ENCODE measurements at regions not wholly inside any gene's neighbourhood (a gene's known extent, or its start where the extent isn't known, plus 50 kb on each side); places are given as distances from the start of the nearest gene placed in this dataset.

DNA sequence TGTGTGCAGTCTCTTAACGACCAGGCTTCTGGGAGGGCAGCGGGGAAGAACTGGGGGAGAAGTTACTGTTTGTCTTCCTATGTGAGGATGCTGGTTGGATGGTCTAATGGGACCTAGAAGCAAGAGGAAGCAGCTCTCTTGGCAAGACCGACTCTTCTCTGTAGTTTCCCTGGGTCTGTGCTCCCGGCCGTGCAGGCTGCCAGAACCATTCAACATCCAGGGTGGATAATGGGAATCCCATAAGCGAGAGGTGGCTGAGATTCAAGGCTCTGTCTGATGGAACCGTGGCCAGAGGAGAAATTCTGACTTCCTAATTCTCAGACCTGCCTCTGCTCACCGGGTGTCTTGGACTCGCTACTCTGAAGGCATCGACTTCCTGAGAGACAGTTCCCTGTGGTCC lies 561.0 kb upstream of the TBX3 start:
- intact Hi-C loops (cut with micrococcal nuclease), result no loop called here
- ChIA-PET CTCF (no interaction called here), POLR2A (ENCODE audit: unreplicated experiment) (no interaction called here)
- no peak for DNase-seq
- Histone ChIP-seq H3K4me3 (ENCODE audit: low read length) (no peak overlapping the region), H4K20me1 (ENCODE audit: low read length) (no peaks in the 10 kb centered on the region), H3K4me2 (ENCODE audit: low read length) (no peak overlapping the region), H3K79me2 (ENCODE audit: low read length) (no peaks in the 10 kb centered on the region), H3K27ac (ENCODE audit: low read length) (no peak overlapping the region), H3K4me1 (ENCODE audit: insufficient read depth, low read length) (no peaks in the 10 kb centered on the region), H2AFZ (ENCODE audit: low read length) (no peak overlapping the region), H3K9ac (ENCODE audit: low read length) (no peak overlapping the region), H3F3A (ENCODE audit: low read length, unreplicated experiment) (no peaks in the 10 kb centered on the region), H3K27me3 (ENCODE audit: low read length) (no peaks in the 10 kb centered on the region), H3K9me3 (ENCODE audit: low read length) (no peaks in the 10 kb centered on the region), H3K9me2 (replicated peaks; ENCODE audit: low read length) (no peaks in the 10 kb centered on the region), H3K36me3 (ENCODE audit: low read depth, low read length) (no peaks in the 10 kb centered on the region)
- BruUV-seq (replicated peaks), result no TSS peak
- no peak for TF ChIP-seq CTCF (conservative IDR thresholded peaks at IDR 0.05; ENCODE audit: low read depth, low read length)
- TF ChIP-seq EZH2 (IDR thresholded peaks at IDR 0.05; ENCODE audit: low read length, unreplicated experiment), result no peak
- TF ChIP-seq EZH2phosphoT487 (IDR thresholded peaks at IDR 0.05; ENCODE audit: borderline replicate concordance, low read length), result no peak
- ATAC-seq, result no peak

DNA sequence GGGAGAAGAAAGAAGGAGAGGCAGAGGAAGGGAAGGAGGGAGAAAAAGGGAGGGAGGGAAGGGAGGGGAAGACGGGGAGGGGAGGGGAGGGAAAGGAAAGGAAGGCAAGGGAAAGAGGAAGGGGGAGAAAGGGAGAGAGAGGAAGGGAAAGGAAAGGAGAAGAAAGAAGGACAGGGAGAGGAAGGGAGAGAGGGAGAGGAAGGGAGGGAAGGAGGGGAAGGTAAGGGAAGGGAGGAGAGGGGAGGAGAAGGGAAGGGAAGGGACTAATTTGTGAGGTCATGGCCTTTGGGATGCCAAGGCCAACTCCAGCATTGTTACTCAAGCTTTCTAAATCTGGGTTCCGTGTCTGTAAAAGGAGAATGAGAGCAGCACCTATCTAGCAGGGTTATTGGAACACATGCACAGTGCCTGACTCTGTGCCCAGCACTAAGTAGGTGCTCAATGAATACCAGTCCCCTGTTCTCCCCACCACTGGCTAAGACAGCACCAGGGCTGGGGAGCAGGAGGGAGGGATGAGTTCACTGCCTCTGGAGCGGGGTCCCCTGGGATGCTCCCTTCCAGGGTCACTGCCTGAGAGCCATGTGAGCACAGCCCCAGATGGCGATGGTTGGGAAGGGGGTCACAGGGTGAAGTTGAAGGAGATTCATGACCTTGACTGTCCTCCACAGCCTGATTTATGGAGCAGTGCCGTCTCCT lies 560.1 kb upstream of the TBX3 start:
- Histone ChIP-seq H3K27me3 (ENCODE audit: low read length) (no peaks in the 10 kb centered on the region), H3K36me3 (ENCODE audit: low read depth, low read length) (no peaks in the 10 kb centered on the region), H3F3A (ENCODE audit: low read length, unreplicated experiment) (no peaks in the 10 kb centered on the region), H3K9me3 (ENCODE audit: low read length) (no peaks in the 10 kb centered on the region), H3K9me2 (replicated peaks; ENCODE audit: low read length) (no peaks in the 10 kb centered on the region), H3K4me3 (ENCODE audit: low read length) (no peak overlapping the region), H3K9ac (ENCODE audit: low read length) (no peak overlapping the region), H3K79me2 (ENCODE audit: low read length) (no peaks in the 10 kb centered on the region), H2AFZ (ENCODE audit: low read length) (no peak overlapping the region), H3K4me1 (ENCODE audit: insufficient read depth, low read length) (no peaks in the 10 kb centered on the region), H4K20me1 (ENCODE audit: low read length) (no peaks in the 10 kb centered on the region), H3K27ac (ENCODE audit: low read length) (no peak overlapping the region), H3K4me2 (ENCODE audit: low read length) (no peak overlapping the region)
- no peak for DNase-seq
- no TSS peak for BruUV-seq (replicated peaks)
- CTCF ChIA-PET, result no interaction called here
- no peak for ATAC-seq
- TF ChIP-seq CTCF (conservative IDR thresholded peaks at IDR 0.05; ENCODE audit: low read depth, low read length) (no peak), EZH2phosphoT487 (IDR thresholded peaks at IDR 0.05; ENCODE audit: borderline replicate concordance, low read length) (no peak), EZH2 (IDR thresholded peaks at IDR 0.05; ENCODE audit: low read length, unreplicated experiment) (no peak)
- POLR2A ChIA-PET (ENCODE audit: unreplicated experiment), result no interaction called here
- intact Hi-C loops (cut with micrococcal nuclease), result no loop called here

GRCh38 chr12:115240251-115240650 lies 556.3 kb upstream of the TBX3 start:
- H4K20me1 ChIP-seq (ENCODE audit: low read length), result no peaks in the 10 kb centered on the region
- no peak for DNase-seq
- no peak overlapping the region for H3K4me3 ChIP-seq (ENCODE audit: low read length)
- no peak for TF ChIP-seq EZH2phosphoT487 (IDR thresholded peaks at IDR 0.05; ENCODE audit: borderline replicate concordance, low read length)
- no peak for TF ChIP-seq EZH2 (IDR thresholded peaks at IDR 0.05; ENCODE audit: low read length, unreplicated experiment)
- TF ChIP-seq CTCF (conservative IDR thresholded peaks at IDR 0.05; ENCODE audit: low read depth, low read length), result no peak
- H3K4me1 ChIP-seq (ENCODE audit: insufficient read depth, low read length), result no peaks in the 10 kb centered on the region
- ChIA-PET POLR2A (ENCODE audit: unreplicated experiment) (no interaction called here), CTCF (no interaction called here)
- no TSS peak for BruUV-seq (replicated peaks)
- no peaks in the 10 kb centered on the region for H3K9me3 ChIP-seq (ENCODE audit: low read length)
- H3F3A ChIP-seq (ENCODE audit: low read length, unreplicated experiment), result no peaks in the 10 kb centered on the region
- ATAC-seq, result no peak
- no peaks in the 10 kb centered on the region for H3K79me2 ChIP-seq (ENCODE audit: low read length)
- H3K9ac ChIP-seq (ENCODE audit: low read length), result no peak overlapping the region
- no peak overlapping the region for H2AFZ ChIP-seq (ENCODE audit: low read length)
- H3K4me2 ChIP-seq (ENCODE audit: low read length), result no peak overlapping the region
- H3K27me3 ChIP-seq (ENCODE audit: low read length), result no peaks in the 10 kb centered on the region
- no peaks in the 10 kb centered on the region for H3K36me3 ChIP-seq (ENCODE audit: low read depth, low read length)
- no peaks in the 10 kb centered on the region for H3K9me2 ChIP-seq (replicated peaks; ENCODE audit: low read length)
- intact Hi-C loops (cut with micrococcal nuclease), result no loop called here
- H3K27ac ChIP-seq (ENCODE audit: low read length), result no peak overlapping the region
